ENCODE measurements at regions not wholly inside any gene's neighbourhood (a gene's known extent, or its start where the extent isn't known, plus 50 kb on each side); places are given as distances from the start of the nearest gene placed in this dataset.

GRCh38 chr2:240286596-240286995 lies 146.1 kb upstream of the OTOS start:
- no peak for ATAC-seq

GRCh38 chr2:240287011-240287410 lies 146.6 kb upstream of the OTOS start:
- DNase-seq (no peak), ATAC-seq (no peak)

More at GRCh38 chr2:240286596-240286995, 146.1 kb upstream of the OTOS start:
- no peak for DNase-seq

GRCh38 chr2:240287496-240288086 lies 147.1 kb upstream of the OTOS start:
- DNase-seq, result no peak
- ATAC-seq, result no peak

GRCh38 chr2:240288087-240288521 lies 147.4 kb upstream of the GPC1 start:
- ATAC-seq (no peak), DNase-seq (no peak)

GRCh38 chr2:240289701-240290431 lies 145.6 kb upstream of the GPC1 start:
- ATAC-seq, result no peak
- DNase-seq, result no peak

- DNase-seq (no peak), ATAC-seq (no peak)
Measured at GRCh38 chr2:240290432-240291336, 144.8 kb upstream of the GPC1 start.

- DNase-seq, result no peak
- no peak for ATAC-seq
Measured at GRCh38 chr2:240291337-240292034, 144.0 kb upstream of the GPC1 start.

GRCh38 chr2:240292035-240292574 lies 143.4 kb upstream of the GPC1 start:
- DNase-seq, result no peak

GRCh38 chr2:240292619-240293525 lies 142.6 kb upstream of the GPC1 start:
- DNase-seq, result no peak
- ATAC-seq, result no peak

More at GRCh38 chr2:240292035-240292574, 143.4 kb upstream of the GPC1 start:
- ATAC-seq, result no peak

GRCh38 chr2:240293557-240294461 lies 141.7 kb upstream of the GPC1 start:
- ATAC-seq, result no peak

GRCh38 chr2:240294514-240294913 lies 140.9 kb upstream of the GPC1 start:
- DNase-seq, result no peak

More at GRCh38 chr2:240293557-240294461, 141.7 kb upstream of the GPC1 start:
- DNase-seq, result no peak

GRCh38 chr2:240295256-240296103 lies 140.0 kb upstream of the GPC1 start:
- ATAC-seq (no peak), DNase-seq (no peak)

More at GRCh38 chr2:240294514-240294913, 140.9 kb upstream of the GPC1 start:
- ATAC-seq, result no peak

GRCh38 chr2:240296104-240296406 lies 139.4 kb upstream of the GPC1 start:
- ATAC-seq (no peak), DNase-seq (no peak)

GRCh38 chr2:240296476-240297255 lies 138.8 kb upstream of the GPC1 start:
- no peak for DNase-seq
- ATAC-seq, result no peak

GRCh38 chr2:240297256-240298116 lies 138.0 kb upstream of the GPC1 start:
- DNase-seq (no peak), ATAC-seq (no peak)

- ATAC-seq (no peak), DNase-seq (no peak)
Measured at GRCh38 chr2:240298117-240298790, 137.2 kb upstream of the GPC1 start.
